Liver (tissue), 8 donors: ENCODE measurements at regions not wholly inside any gene's neighbourhood (a gene's known extent, or its start where the extent isn't known, plus 50 kb on each side); places are given as distances from the start of the nearest gene placed in this dataset.

ENCODE experiments used
- DNase-seq: peaks from one replicate; pipeline ENCODE4 v3.0.0-alpha.2; 2017; ENCODE audit warnings: low spot score
- H3K27ac ChIP-seq, 2 donors: one replicate each; pipeline ENCODE4 v1.7.0; 2013; ENCODE audit warnings: inconsistent platforms in 2 of 2, low read length in 2 of 2, control low read depth in 1 of 2, low read depth in 1 of 2, mild to moderate bottlenecking in 1 of 2
- H3K27me3 ChIP-seq, 4 donors: one replicate each; pipeline versions ENCODE4 v1.6.1 to v1.7.0; 2013; ENCODE audit warnings: low read length in 3 of 4, inconsistent platforms in 1 of 4, mild to moderate bottlenecking in 1 of 4, moderate library complexity in 1 of 4; ENCODE audit not compliant: control insufficient read depth in 4 of 4, insufficient read depth in 4 of 4
- H3K36me3 ChIP-seq, 4 donors: one replicate each; pipeline versions ENCODE4 v1.6.1 to v1.7.0; 2013; ENCODE audit warnings: low read length in 3 of 4, mild to moderate bottlenecking in 3 of 4, low read depth in 1 of 4, moderate library complexity in 1 of 4; ENCODE audit not compliant: control insufficient read depth in 4 of 4, insufficient read depth in 3 of 4
- H3K4me1 ChIP-seq, 4 donors: one replicate each; pipeline versions ENCODE4 v1.6.1 to v1.7.0; 2013; ENCODE audit warnings: low read length in 3 of 4, mild to moderate bottlenecking in 3 of 4, moderate library complexity in 1 of 4; ENCODE audit not compliant: control insufficient read depth in 4 of 4, insufficient read depth in 4 of 4
- H3K4me3 ChIP-seq, 3 donors: one replicate each; pipeline versions ENCODE4 v1.6.1 to v1.7.0; 2013; ENCODE audit warnings: low read length in 3 of 3, control low read depth in 1 of 3, low read depth in 1 of 3, mild to moderate bottlenecking in 1 of 3
- H3K9ac ChIP-seq, 2 donors: one replicate each; pipeline ENCODE4 v1.7.0; 2013; ENCODE audit warnings: low read length in 2 of 2, mild to moderate bottlenecking in 2 of 2, moderate library complexity in 2 of 2, control low read depth in 1 of 2, low read depth in 1 of 2
- H3K9me3 ChIP-seq, 4 donors: one replicate each; pipeline versions ENCODE4 v1.6.1 to v1.7.0; 2013; ENCODE audit warnings: low read length in 3 of 4; ENCODE audit not compliant: control insufficient read depth in 4 of 4
- ATF3 ChIP-seq: IDR thresholded peaks from 2 replicates; pipeline ENCODE4 v1.6.1; 2016; ENCODE audit warnings: antibody characterized with exemption
- CTCF ChIP-seq: fragments of 150-350 bp; IDR thresholded peaks from 2 replicates; pipeline ENCODE4 v1.5.1; 2017; ENCODE audit warnings: improper control_type of control experiment, low read depth, low read length; ENCODE audit not compliant: missing input control
- EGR1 ChIP-seq, 2 donors: IDR thresholded peaks; 2 replicates each; pipeline ENCODE4 v1.6.1; 2016 to 2018; ENCODE audit warnings: antibody characterized with exemption in 2 of 2, low read depth in 2 of 2
- FOXA1 ChIP-seq: IDR thresholded peaks from 2 replicates; pipeline ENCODE4 v1.6.1; 2016; ENCODE audit warnings: antibody characterized with exemption
- FOXA2 ChIP-seq: IDR thresholded peaks from 2 replicates; pipeline ENCODE4 v1.6.1; 2016; ENCODE audit warnings: antibody characterized with exemption
- GABPA ChIP-seq, 2 donors: IDR thresholded peaks in 1 of 2; conservative IDR thresholded peaks in 1 of 2; 2 replicates each; pipeline ENCODE4 v1.6.1; 2016; ENCODE audit warnings: antibody characterized with exemption in 2 of 2, mild to moderate bottlenecking in 1 of 2, moderate library complexity in 1 of 2
- HNF4A ChIP-seq, 2 donors: conservative IDR thresholded peaks; 2 replicates each; pipeline ENCODE4 v1.6.1; 2016; ENCODE audit warnings: antibody characterized with exemption in 2 of 2, mild to moderate bottlenecking in 2 of 2
- HNF4G ChIP-seq: IDR thresholded peaks from 2 replicates; pipeline ENCODE4 v1.6.1; 2016; ENCODE audit warnings: antibody characterized with exemption
- JUND ChIP-seq, 2 donors: IDR thresholded peaks; 2 replicates each; pipeline ENCODE4 v1.6.1; 2016; ENCODE audit warnings: antibody characterized with exemption in 2 of 2
- NR2F2 ChIP-seq: IDR thresholded peaks from 2 replicates; pipeline ENCODE4 v1.6.1; 2016; ENCODE audit warnings: antibody characterized with exemption
- RAD21 ChIP-seq, 2 donors: IDR thresholded peaks; 2 replicates each; pipeline ENCODE4 v1.6.1; 2016; ENCODE audit warnings: antibody characterized with exemption in 2 of 2, mild to moderate bottlenecking in 2 of 2
- RXRA ChIP-seq, 2 donors: IDR thresholded peaks; 2 replicates each; pipeline ENCODE4 v1.6.1; 2017 to 2018; ENCODE audit warnings: antibody characterized with exemption in 2 of 2, mild to moderate bottlenecking in 1 of 2
- SP1 ChIP-seq: IDR thresholded peaks from 2 replicates; pipeline ENCODE4 v1.6.1; 2018; ENCODE audit warnings: antibody characterized with exemption, mild to moderate bottlenecking
- TAF1 ChIP-seq: conservative IDR thresholded peaks from 2 replicates; pipeline ENCODE4 v1.6.1; 2016; ENCODE audit warnings: antibody characterized with exemption, mild to moderate bottlenecking
- YY1 ChIP-seq: IDR thresholded peaks from 2 replicates; pipeline ENCODE4 v1.6.1; 2016; ENCODE audit warnings: antibody characterized with exemption, mild to moderate bottlenecking
- ZBTB33 ChIP-seq: IDR thresholded peaks from 2 replicates; pipeline ENCODE4 v1.6.1; 2016; ENCODE audit warnings: antibody characterized with exemption
- WGBS: extraction: QIAGEN DNeasy Blood & Tissue Kit; methylation state at CpG from one replicate; pipeline ENCODE4 v1.1.7; 2013; 5-methylcytosine and 5-hydroxymethylcytosine counted together
- TF ChIP-seq, protein P1 (sequence below): IDR thresholded peaks from 2 replicates; pipeline ENCODE4 v1.6.1; 2016; ENCODE audit warnings: antibody characterized with exemption
- TF ChIP-seq, protein P2 (sequence below): IDR thresholded peaks from 2 replicates; pipeline ENCODE4 v1.6.1; 2016; ENCODE audit warnings: antibody characterized with exemption, mild to moderate bottlenecking
- donor health status: healthy.
- donor health status: healthy.
- donor health status: healthy.
- donor health status: healthy.
- donor health status: healthy.

- peaks cover 0 to 7% (median 0%) of the 10 kb centered on the region in 4 donors for H3K9me3 ChIP-seq
- no peak overlapping the region for H3K4me3 ChIP-seq
- H3K4me1 ChIP-seq, result no peaks in the 10 kb centered on the region
- H3K27me3 ChIP-seq, result no peaks in the 10 kb centered on the region
- no peak overlapping the region for H3K9ac ChIP-seq
- no peak for DNase-seq
- no peaks in the 10 kb centered on the region for H3K36me3 ChIP-seq
- TF ChIP-seq TAF1 (no peak), NR2F2 (no peak), EGR1 (IDR thresholded peaks at IDR 0.05; ENCODE audit: low read depth in 2 of 2) (no peak), YY1 (no peak), FOXA1 (no peak), HNF4G (no peak), RXRA (IDR thresholded peaks at IDR 0.05) (no peak), JUND (IDR thresholded peaks at IDR 0.05) (no peak), GABPA (IDR thresholded peaks at IDR 0.05 in 1 of 2, conservative IDR thresholded peaks at IDR 0.05 in 1 of 2) (no peak), HNF4A (conservative IDR thresholded peaks at IDR 0.05) (no peak), FOXA2 (no peak), ATF3 (no peak), SP1 (no peak), CTCF (no peak), ZBTB33 (no peak)
- TF ChIP-seq, protein P1, sequence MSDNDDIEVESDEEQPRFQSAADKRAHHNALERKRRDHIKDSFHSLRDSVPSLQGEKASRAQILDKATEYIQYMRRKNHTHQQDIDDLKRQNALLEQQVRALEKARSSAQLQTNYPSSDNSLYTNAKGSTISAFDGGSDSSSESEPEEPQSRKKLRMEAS, result no peak
- TF ChIP-seq, protein P2, sequence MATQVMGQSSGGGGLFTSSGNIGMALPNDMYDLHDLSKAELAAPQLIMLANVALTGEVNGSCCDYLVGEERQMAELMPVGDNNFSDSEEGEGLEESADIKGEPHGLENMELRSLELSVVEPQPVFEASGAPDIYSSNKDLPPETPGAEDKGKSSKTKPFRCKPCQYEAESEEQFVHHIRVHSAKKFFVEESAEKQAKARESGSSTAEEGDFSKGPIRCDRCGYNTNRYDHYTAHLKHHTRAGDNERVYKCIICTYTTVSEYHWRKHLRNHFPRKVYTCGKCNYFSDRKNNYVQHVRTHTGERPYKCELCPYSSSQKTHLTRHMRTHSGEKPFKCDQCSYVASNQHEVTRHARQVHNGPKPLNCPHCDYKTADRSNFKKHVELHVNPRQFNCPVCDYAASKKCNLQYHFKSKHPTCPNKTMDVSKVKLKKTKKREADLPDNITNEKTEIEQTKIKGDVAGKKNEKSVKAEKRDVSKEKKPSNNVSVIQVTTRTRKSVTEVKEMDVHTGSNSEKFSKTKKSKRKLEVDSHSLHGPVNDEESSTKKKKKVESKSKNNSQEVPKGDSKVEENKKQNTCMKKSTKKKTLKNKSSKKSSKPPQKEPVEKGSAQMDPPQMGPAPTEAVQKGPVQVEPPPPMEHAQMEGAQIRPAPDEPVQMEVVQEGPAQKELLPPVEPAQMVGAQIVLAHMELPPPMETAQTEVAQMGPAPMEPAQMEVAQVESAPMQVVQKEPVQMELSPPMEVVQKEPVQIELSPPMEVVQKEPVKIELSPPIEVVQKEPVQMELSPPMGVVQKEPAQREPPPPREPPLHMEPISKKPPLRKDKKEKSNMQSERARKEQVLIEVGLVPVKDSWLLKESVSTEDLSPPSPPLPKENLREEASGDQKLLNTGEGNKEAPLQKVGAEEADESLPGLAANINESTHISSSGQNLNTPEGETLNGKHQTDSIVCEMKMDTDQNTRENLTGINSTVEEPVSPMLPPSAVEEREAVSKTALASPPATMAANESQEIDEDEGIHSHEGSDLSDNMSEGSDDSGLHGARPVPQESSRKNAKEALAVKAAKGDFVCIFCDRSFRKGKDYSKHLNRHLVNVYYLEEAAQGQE, result no peak
- WGBS, result 59% methylated on average over 3 of the region's 3 CpGs
- no peak overlapping the region for H3K27ac ChIP-seq
Observed at GRCh38 chr10:52870562-52870961, 98.0 kb upstream of the MBL2 start.

- no peak overlapping the region for H3K9ac ChIP-seq
- TF ChIP-seq YY1 (no peak), CTCF (no peak), ATF3 (no peak), TAF1 (no peak), FOXA2 (no peak), NR2F2 (no peak), EGR1 (IDR thresholded peaks at IDR 0.05; ENCODE audit: low read depth in 2 of 2) (no peak), HNF4G (no peak), RAD21 (IDR thresholded peaks at IDR 0.05) (no peak), SP1 (no peak), FOXA1 (no peak), HNF4A (conservative IDR thresholded peaks at IDR 0.05) (no peak)
- no peak overlapping the region for H3K27ac ChIP-seq
- peaks cover 0 to 7% (median 0%) of the 10 kb centered on the region in 4 donors for H3K9me3 ChIP-seq
- no peak for DNase-seq
- no peaks in the 10 kb centered on the region for H3K36me3 ChIP-seq
- no peak overlapping the region for H3K4me3 ChIP-seq
- WGBS, result 85% methylated on average over 2 of the region's 2 CpGs
- no peaks in the 10 kb centered on the region for H3K4me1 ChIP-seq
- no peaks in the 10 kb centered on the region for H3K27me3 ChIP-seq
Observed at GRCh38 chr10:52869864-52870263, 97.3 kb upstream of the MBL2 start.
